ENCODE measurements at regions not wholly inside any gene's neighbourhood (a gene's known extent, or its start where the extent isn't known, plus 50 kb on each side); places are given as distances from the start of the nearest gene placed in this dataset.

GRCh38 chr1:25033828-25034705 lies 104.0 kb upstream of the RUNX3 start:
- CTCF ChIA-PET (ENCODE audit: low intra/inter-chr PET ratio, low total read pairs), result interaction anchor here (0.6 kb wide), 1 partner anchor 171 kb away, joined by 3 read pairs; no protein-coding TSS in a partner anchor
- Histone ChIP-seq H2AFZ (ENCODE audit: low read length) (no peak overlapping the region), H3K27me3 (ENCODE audit: control insufficient read depth in 1 of 2, insufficient read depth in 2 of 2, low read length in 2 of 2) (peaks cover 3 to 26% of the 10 kb centered on the region in 2 experiments; a peak in 2 of 5 replicates), H3K4me2 (ENCODE audit: low read depth, low read length) (0 out of 2 replicates have a peak overlapping the region, but pooled peaks have one; percentile 7), H3K36me3 (replicated peaks in 1 of 2; ENCODE audit: control insufficient read depth in 1 of 2, insufficient read depth in 2 of 2, low read length in 2 of 2) (no peaks in the 10 kb centered on the region), H3K9me3 (ENCODE audit: low read length) (no peaks in the 10 kb centered on the region), H3K4me1 (ENCODE audit: insufficient read depth, low read length) (peaks cover 7% of the 10 kb centered on the region; the same call in 1 of the 2 replicates), H3K4me3 (replicated peaks in 1 of 3; ENCODE audit: insufficient read depth in 1 of 3, low read depth in 2 of 3, low read length in 3 of 3) (no peak overlapping the region; a peak in 1 of 6 replicates), H3K9ac (ENCODE audit: insufficient read depth, low read depth, low read length) (no peak overlapping the region), H3K27ac (ENCODE audit: extremely low read length, insufficient read depth, low read length) (no peak overlapping the region), H3K79me2 (ENCODE audit: insufficient read depth, low read length) (no peaks in the 10 kb centered on the region), H4K20me1 (ENCODE audit: insufficient read depth, low read length) (no peaks in the 10 kb centered on the region)
- no peak; the same call in 1 of the 3 replicates for ATAC-seq
- DNase-seq (ENCODE audit: low spot score), result no peak
- intact Hi-C loops (cut with micrococcal nuclease; ENCODE audit: unreplicated experiment) (no loop called here), in situ Hi-C loops (cut with HindIII; ENCODE audit: extremely low pct_ligation_motif_present, low pct_unique_long_range_greater_than_20kb) (no loop called here)
- BruUV-seq (replicated peaks), result no TSS peak
- TF ChIP-seq ELF1 (CRISPR knock-in tag; IDR thresholded peaks at IDR 0.05), result 0 out of 2 replicates have a peak, but pooled peaks have one; percentile 35
- TF ChIP-seq EHMT2 (IDR thresholded peaks at IDR 0.05; ENCODE audit: borderline replicate concordance, low read depth, low read length), result no peak
- no peak for FAIRE-seq
- WGBS (ENCODE audit: low lambda C conversion rate), result 33% methylated on average over 20 of the region's 28 CpGs
- POLR2A ChIA-PET, result no interaction called here

DNA sequence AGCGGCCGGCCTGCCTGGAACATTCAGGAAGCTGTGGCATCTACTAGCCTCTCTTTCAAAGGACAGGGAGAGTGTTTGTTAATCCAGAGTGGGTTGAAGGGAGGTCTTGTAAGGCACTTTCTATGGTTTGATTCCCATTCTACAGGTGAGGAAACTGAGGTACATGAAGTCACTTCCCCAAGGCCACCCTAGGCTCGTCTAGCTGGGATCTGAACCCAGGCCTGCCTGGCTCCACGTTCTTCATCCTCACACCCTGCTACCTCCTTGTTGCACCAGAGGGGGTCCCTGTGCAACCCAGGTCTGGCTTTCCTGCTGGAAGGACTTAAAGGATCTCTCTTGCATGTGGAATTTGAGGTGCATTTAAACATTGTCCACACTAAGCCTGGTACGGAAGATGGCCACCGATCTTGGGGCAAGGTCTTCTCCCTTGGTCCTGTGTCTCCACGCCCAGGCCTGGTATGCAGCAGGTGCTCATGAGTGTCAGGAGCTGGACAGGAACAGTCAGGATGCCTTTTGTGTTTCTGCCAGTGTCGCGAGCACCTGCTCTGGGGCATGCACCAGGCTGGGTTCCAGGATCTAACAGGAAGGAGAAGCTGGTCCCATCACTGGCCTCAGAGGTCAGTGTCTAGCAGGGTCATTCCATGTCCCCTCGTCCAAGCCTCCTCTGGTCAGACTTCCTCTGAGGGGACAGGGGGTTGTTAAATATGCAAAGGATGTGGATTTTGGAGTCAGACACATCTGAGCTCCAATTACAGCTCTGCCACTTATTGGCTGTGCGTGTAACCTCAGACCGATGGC lies 103.2 kb upstream of the RUNX3 start:
- H4K20me1 ChIP-seq (ENCODE audit: insufficient read depth, low read length), result no peaks in the 10 kb centered on the region
- no peak overlapping the region for H2AFZ ChIP-seq (ENCODE audit: low read length)
- no peak overlapping the region for H3K27ac ChIP-seq (ENCODE audit: extremely low read length, insufficient read depth, low read length)
- ATAC-seq (no peak), DNase-seq (ENCODE audit: low spot score) (no peak), FAIRE-seq (no peak)
- H3K9me3 ChIP-seq (ENCODE audit: low read length), result no peaks in the 10 kb centered on the region
- BruUV-seq (replicated peaks), result no TSS peak
- ChIA-PET CTCF (ENCODE audit: low intra/inter-chr PET ratio, low total read pairs) (no interaction called here), POLR2A (no interaction called here)
- no peak overlapping the region for H3K9ac ChIP-seq (ENCODE audit: insufficient read depth, low read depth, low read length)
- 39% methylated on average over 12 of the region's 12 CpGs for WGBS (ENCODE audit: low lambda C conversion rate)
- intact Hi-C loops (cut with micrococcal nuclease; ENCODE audit: unreplicated experiment) (no loop called here), in situ Hi-C loops (cut with HindIII; ENCODE audit: extremely low pct_ligation_motif_present, low pct_unique_long_range_greater_than_20kb) (no loop called here)
- peaks cover 3 to 29% of the 10 kb centered on the region in 2 experiments; a peak in 2 of 5 replicates for H3K27me3 ChIP-seq (ENCODE audit: control insufficient read depth in 1 of 2, insufficient read depth in 2 of 2, low read length in 2 of 2)
- H3K36me3 ChIP-seq (replicated peaks in 1 of 2; ENCODE audit: control insufficient read depth in 1 of 2, insufficient read depth in 2 of 2, low read length in 2 of 2), result no peaks in the 10 kb centered on the region
- no peaks in the 10 kb centered on the region for H3K79me2 ChIP-seq (ENCODE audit: insufficient read depth, low read length)
- no peak overlapping the region for H3K4me3 ChIP-seq (replicated peaks in 1 of 3; ENCODE audit: insufficient read depth in 1 of 3, low read depth in 2 of 3, low read length in 3 of 3)
- no peak overlapping the region for H3K4me2 ChIP-seq (ENCODE audit: low read depth, low read length)
- peaks cover 7% of the 10 kb centered on the region; the same call in 1 of the 2 replicates for H3K4me1 ChIP-seq (ENCODE audit: insufficient read depth, low read length)
- TF ChIP-seq MIXL1 (CRISPR knock-in tag; IDR thresholded peaks at IDR 0.05), result no peak
- TF ChIP-seq MYNN (CRISPR knock-in tag; IDR thresholded peaks at IDR 0.05; ENCODE audit: low read depth), result no peak
- TF ChIP-seq, protein P1, sequence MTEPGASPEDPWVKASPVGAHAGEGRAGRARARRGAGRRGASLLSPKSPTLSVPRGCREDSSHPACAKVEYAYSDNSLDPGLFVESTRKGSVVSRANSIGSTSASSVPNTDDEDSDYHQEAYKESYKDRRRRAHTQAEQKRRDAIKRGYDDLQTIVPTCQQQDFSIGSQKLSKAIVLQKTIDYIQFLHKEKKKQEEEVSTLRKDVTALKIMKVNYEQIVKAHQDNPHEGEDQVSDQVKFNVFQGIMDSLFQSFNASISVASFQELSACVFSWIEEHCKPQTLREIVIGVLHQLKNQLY (CRISPR knock-in tag; IDR thresholded peaks at IDR 0.05), result no peak
- no peak for TF ChIP-seq SP1 (IDR thresholded peaks at IDR 0.05)
- no peak for TF ChIP-seq SP1 (CRISPR knock-in tag; IDR thresholded peaks at IDR 0.05)
- no peak for TF ChIP-seq ZNF451 (CRISPR knock-in tag; IDR thresholded peaks at IDR 0.05)
- TF ChIP-seq PRDM15 (CRISPR knock-in tag; IDR thresholded peaks at IDR 0.05), result no peak

All from HepG2 (cell line).